Hematopoietic multipotent progenitor cell treated with erythropoietin and hydrocortisone succinate and interleukin-3 and kit ligand, for 6 days (in vitro differentiated cells): ENCODE measurements at regions not wholly inside any gene's neighbourhood (a gene's known extent, or its start where the extent isn't known, plus 50 kb on each side); places are given as distances from the start of the nearest gene placed in this dataset.

Experiments used
- DNase-seq: peaks from one replicate; pipeline ENCODE4 v3.0.0-alpha.2; 2015

- DNase-seq = no peak
Measured at GRCh38 chr6:43981363-43981990, 145.8 kb downstream of the MRPL14 start.

DNA sequence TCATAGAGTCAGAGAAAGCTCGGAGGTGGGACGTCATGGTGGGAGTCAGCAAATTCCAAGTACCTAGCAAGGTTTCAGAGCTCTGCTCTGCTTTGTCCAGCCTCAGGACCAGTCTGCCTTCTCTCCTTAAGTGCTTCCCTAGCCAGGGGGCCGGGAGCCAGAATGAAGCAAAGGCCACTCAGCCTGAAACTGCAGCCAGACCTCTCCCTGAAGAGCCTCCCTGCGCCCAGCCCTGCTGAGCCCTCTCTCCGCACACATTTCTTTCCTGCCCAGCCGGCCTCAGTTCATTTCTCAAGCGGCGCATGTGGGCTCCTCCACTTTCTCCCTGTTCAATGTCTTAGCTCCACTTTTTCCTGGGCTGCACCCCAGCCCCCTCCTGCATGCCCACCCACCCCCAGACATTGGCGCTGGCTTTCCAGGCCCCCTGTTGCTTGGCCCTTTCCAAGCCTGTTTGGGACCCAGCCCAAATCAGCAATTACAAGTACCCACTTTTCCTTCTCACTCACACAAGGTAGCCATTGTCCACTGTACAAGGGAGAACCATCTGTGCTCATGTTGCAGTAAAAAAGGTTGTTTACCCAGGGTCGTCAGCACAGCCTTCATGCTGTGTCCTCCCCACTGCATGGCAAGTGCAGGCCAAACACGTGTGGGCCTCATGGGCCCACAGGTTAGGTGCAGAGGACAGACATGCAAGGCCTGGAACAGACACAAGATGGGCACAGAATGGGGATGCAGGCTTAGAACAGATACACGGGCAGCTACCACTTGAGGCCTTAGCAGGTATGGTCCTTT, 147.1 kb downstream of the MRPL14 start:
- no peak for DNase-seq

DNA sequence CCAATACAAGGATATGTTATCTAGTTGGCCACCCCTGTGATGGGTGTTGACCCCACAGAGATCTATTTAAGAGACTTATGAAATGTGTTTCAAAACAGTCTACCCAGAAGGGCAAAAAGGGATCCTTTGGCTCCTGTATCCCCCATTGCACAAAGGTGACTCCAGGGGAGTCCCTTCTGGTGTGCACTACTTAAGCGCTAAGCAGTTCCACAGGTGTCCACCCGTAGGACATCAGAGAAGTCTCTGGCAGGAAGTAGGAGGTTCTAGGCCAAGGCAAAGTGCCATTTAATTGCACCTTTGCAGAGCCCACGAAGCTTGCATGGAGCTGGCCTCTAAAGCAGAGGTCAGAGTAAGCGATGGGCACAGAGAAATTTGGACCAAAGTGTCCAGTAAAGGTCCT, 147.7 kb downstream of the MRPL14 start:
- DNase-seq = no peak

- DNase-seq = no peak
Measured at GRCh38 chr6:43978473-43979346, 148.5 kb downstream of the MRPL14 start.

- no peak for DNase-seq
Measured at GRCh38 chr6:43977404-43978111, 149.7 kb downstream of the MRPL14 start.

DNA sequence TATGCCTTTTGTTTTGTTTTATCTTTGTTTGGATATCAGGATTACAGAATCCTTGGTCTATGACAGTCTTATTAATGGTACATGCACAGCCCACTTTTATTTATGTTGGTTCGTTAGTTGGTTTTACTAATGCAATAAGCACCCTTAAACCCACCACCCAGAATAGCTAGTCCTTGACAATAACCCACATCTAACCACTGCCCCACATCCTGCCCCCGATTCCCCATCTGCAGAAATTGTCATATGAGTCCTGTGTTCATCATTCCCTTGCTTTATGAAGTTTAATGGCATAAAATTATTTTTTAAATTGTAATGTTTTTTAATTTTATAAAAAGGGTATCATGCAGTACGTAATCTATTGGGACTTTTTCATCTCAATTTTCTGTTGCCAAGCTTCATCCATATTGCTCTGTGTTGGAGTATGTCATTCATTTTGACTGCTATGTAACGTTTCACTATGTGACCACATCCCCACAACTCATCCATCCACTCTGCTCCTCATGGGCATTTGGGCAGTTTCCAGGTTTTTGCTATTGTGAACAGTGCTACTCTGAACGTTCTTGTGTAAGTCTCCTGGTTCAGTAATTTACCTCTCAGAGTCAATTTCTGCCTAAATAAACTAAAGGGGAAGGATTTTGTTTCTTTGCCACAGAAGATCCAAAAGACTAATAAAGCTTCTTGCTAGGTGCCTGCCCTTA, 150.4 kb downstream of the MRPL14 start:
- no peak for DNase-seq

DNA sequence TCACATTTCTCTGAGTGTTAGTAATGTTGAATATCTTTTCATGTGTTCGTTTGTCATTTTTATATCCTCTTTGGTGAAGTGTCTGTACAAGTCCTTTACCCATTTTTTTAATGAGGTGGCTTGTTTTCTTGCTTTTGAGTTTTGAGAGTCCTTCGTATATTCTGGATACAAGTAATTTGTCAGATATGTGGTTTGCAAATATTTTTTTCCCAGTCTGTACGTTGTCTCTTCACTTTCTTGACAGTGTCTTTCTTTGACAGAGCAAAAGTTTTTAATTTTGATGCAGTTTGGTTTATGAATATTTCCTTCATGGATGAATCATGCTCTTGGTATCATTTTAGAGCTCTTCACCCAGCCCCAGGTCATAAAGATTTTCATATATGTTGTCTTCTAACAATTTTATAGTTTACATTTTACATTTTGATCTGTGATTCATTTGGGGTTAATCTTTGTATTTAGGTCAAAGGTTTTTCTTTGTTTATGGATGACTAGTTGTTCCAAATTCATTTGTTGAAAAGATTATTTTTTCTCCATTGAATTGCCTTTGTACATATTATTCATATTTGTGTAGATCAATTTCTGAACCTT, 152.5 kb downstream of the MRPL14 start:
- DNase-seq = no peak

GRCh38 chr6:43973357-43973756, 153.9 kb downstream of the MRPL14 start:
- no peak for DNase-seq

DNA sequence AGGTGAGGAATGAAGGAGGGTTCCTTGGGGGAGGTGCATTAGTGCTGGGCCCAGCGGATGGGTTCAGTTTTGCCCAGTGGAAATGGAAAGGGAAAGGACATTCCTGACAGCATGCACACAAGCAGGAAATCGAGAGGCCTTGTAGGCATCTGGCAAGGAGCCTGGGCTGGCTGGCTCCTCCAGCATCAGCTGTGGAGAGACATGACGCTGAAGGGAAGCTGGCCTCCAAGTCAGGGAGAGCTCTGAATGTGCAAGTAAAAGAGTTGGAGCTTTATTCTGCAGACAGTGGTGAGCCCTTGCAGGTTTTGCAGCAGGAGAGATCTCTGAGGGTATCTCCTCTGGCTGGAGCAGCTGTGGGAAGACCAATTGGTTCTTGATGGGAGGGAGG, 154.3 kb downstream of the MRPL14 start:
- no peak for DNase-seq

DNA sequence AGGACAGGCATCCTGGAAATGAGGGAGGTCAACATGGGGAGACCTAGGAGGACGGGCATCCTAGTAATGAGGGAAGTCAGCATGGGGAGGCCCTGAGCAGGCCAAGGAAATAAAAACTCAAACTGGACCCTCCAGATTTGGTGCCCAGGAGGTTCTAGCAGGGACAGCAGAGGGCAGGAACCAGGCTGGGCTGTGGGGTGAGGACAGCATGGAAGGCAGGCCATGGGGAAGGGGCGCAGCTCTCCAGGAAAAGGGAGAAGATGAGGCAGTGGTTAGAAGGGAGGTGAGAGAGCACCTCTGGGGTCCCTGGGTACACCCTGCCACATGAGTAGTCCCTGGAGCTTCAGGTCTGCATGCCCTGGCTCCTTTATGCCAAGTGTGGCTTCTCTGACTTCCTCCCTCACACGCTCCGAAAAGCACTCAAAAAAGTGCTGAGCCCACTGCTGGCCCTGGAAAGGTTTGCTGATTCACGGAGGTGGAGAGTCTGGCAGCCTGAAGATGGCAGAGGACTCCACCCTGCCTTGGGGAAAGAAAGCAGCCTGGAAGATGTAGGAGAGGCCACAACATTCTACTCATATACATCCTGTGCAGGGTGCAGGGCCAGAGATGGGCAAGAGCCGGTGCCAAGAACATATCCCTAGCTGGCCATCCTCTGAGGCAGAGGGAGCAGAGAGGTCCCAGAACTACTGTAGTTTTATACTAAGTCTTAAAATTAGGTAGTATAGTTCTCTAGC, 154.9 kb downstream of the MRPL14 start:
- DNase-seq = peak; percentile 77

DNA sequence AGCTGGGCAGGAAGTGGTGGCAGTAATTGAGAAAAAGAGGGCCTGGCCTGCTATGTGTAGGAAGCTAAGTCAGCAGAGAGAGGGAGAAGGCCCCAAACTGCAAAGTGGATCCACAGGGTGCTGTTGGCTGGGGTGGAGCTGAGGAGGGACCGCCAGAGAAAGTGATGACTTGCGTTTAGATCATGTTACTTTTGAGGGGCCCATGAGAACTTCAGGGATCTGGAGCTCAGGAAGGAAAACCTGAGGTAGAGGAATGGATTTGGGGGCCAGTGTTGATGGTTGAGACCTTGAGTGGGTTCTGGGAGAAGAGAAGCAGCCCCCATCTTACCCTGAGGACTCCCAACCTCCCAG, 155.5 kb downstream of the MRPL14 start:
- DNase-seq = no peak

DNA sequence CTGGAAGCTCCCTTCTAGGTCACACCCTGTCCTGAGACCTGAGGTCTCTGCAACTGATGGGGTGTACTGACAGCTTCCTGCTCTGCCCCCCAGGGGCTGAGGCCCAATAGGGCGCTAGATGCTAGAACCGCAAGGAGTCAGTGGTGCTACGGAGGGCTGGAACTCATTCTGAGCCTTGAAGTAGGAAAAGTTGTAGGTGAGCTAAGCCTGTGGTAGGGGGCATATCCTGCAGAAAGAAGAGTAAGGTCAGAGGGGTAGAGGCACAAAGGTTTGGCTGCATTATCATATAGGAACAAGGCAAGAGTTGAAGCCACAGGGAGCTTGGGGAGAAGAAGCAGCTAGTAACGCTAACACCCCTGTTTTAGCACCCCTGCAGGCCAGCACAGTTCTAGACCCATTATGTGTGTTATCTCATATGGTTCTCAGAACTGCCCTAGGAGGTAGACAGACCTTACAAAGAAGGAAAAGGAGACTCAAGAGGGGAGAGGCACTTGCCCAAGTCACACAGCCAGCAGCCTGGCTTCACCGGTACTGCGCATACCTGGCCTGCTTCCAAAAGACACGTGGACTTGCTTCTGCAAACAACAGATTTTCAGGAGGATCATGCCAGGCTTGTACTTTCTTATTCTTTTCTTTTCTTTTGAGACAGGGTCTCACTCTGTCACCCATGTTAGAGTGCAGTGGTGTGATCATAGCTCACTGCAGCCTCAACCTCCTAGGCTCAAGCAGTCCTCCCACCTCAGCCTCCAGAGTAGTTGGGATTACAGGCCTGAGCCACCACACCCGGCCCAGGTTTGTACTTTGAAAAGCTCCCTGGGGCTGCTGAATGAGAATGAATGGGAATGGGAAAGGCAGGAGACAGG, 156.1 kb downstream of the MRPL14 start:
- peak; percentile 60 for DNase-seq

DNA sequence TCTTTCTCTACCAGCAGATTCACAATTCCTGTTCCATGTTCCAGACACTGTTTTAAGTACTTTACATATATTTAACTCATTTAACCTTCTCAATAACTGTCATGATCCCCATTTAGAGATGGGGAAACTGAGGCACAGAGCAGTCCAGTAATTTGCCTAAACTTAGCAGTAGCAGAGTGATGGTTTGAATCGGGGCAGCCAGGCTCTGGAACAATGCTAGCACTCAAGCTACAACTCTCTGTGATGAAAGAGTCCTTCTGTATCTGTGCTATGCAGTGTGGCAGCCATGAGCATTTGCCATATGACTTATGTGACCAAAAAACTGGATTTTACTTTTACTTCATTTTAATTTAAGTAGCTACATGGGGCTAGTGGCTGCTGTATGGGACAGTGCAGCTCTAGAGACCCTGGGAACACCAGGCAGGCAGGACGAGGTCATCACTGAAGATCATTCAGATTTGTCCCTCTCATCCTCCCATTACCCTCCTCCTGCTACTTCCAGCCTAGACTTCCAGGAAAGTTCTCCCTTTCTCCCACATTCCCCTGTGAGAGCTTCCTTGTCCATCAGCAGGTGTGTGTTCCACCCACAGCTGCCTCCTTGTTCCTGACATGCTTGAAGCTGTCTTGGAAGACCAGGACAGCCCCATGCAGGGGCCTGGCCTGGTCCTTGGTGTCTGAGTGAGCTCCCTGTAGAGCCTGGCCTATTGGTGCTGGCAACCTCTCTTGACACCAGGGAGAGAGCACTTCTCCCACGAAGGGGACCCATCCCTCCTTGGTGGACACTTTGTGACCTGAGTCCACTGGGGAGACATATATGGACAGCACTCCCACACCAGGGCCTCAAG, 157.0 kb downstream of the MRPL14 start:
- DNase-seq = peak; percentile 18

GRCh38 chr6:43969158-43969981, 157.9 kb downstream of the MRPL14 start:
- DNase-seq = peak; percentile 94

GRCh38 chr6:43968110-43968965, 158.9 kb downstream of the MRPL14 start:
- DNase-seq = no peak

DNA sequence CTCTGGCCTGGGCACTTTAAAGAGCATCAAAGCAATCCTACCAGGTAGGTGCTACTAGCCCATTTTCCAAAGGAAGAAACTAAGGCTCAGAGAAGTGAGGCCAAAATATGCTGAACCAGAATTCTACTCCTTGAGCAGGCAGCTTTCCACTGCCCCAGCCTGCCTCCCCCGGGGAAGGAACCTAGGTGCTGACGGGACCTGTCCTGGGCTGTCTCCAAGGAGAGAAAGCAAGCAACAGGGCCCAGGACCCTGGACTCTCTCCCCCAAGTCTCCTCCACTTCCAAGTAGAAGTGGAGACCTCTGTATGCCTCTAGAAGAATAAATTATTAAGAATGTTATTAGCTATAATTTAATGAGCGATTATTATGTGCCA, 159.5 kb downstream of the MRPL14 start:
- no peak for DNase-seq
